ENCODE measurements at regions not wholly inside any gene's neighbourhood (a gene's known extent, or its start where the extent isn't known, plus 50 kb on each side); places are given as distances from the start of the nearest gene placed in this dataset.

GRCh38 chr18:46296656-46297055 lies 192.5 kb downstream of the HAUS1 start:
- TF ChIP-seq CTCF (conservative IDR thresholded peaks at IDR 0.05; ENCODE audit: low read depth, low read length): no peak
- TF ChIP-seq EZH2 (IDR thresholded peaks at IDR 0.05; ENCODE audit: low read length, unreplicated experiment): no peak
- no peak for TF ChIP-seq EZH2phosphoT487 (IDR thresholded peaks at IDR 0.05; ENCODE audit: borderline replicate concordance, low read length)
